Mesodermal cell (in vitro differentiated cells): ENCODE measurements at regions not wholly inside any gene's neighbourhood (a gene's known extent, or its start where the extent isn't known, plus 50 kb on each side); places are given as distances from the start of the nearest gene placed in this dataset.

Source experiments
- H3K27ac ChIP-seq: 2 replicates; pipeline ENCODE4 v1.7.0; 2013; ENCODE audit warnings: mild to moderate bottlenecking, low read depth, low read length, moderate library complexity; ENCODE audit not compliant: severe bottlenecking
- H3K36me3 ChIP-seq: 2 replicates; pipeline ENCODE4 v1.7.1; 2013; ENCODE audit warnings: mild to moderate bottlenecking, low read length, moderate library complexity; ENCODE audit not compliant: control insufficient read depth, insufficient read depth
- H3K4me1 ChIP-seq: one replicate; pipeline ENCODE4 v1.7.1; 2013; ENCODE audit warnings: mild to moderate bottlenecking, low read length; ENCODE audit not compliant: insufficient read depth, control insufficient read depth, poor library complexity, severe bottlenecking
- H3K4me3 ChIP-seq: 2 replicates; pipeline ENCODE4 v1.7.0; 2013; ENCODE audit warnings: low read length, control low read depth, mild to moderate bottlenecking; ENCODE audit not compliant: insufficient read depth, poor library complexity, severe bottlenecking; ENCODE audit errors: extremely low read depth
- H3K9me3 ChIP-seq: 2 replicates; pipeline ENCODE4 v1.7.1; 2013; ENCODE audit warnings: mild to moderate bottlenecking, low read length, moderate library complexity; ENCODE audit not compliant: control insufficient read depth
- WGBS, 2 experiments: methylation state at CpG; one replicate each; pipeline ENCODE4 v1.1.5; 2013; ENCODE audit warnings: missing lambda C conversion rate in 2 of 2; ENCODE audit not compliant: insufficient coverage in 2 of 2; 5-methylcytosine and 5-hydroxymethylcytosine counted together

GRCh38 chr7:35448486-35448885, 194.6 kb upstream of the TBX20 start:
- Histone ChIP-seq H3K4me1 (peaks cover 8% of the 10 kb centered on the region), H3K4me3 (no peak overlapping the region), H3K9me3 (no peaks in the 10 kb centered on the region), H3K27ac (no peak overlapping the region), H3K36me3 (no peaks in the 10 kb centered on the region)
- 75 to 93% methylated on average over 3 of the region's 4 CpGs for WGBS, 2 experiments

GRCh38 chr7:35446091-35446490, 192.2 kb upstream of the TBX20 start:
- WGBS, 2 experiments = 56 to 86% methylated on average over 2 to 5 of the region's 6 CpGs
- H3K9me3 ChIP-seq = no peaks in the 10 kb centered on the region
- H3K36me3 ChIP-seq = no peaks in the 10 kb centered on the region
- no peak overlapping the region for H3K4me3 ChIP-seq
- H3K4me1 ChIP-seq = peaks cover 8% of the 10 kb centered on the region
- H3K27ac ChIP-seq = no peak overlapping the region

GRCh38 chr7:35437619-35438275, 183.8 kb upstream of the TBX20 start:
- Histone ChIP-seq H3K27ac (no peak overlapping the region), H3K9me3 (peaks cover 8% of the 10 kb centered on the region), H3K36me3 (no peaks in the 10 kb centered on the region), H3K4me1 (no peaks in the 10 kb centered on the region), H3K4me3 (no peak overlapping the region)
- 67 to 100% methylated on average over 1 of the region's 2 CpGs for WGBS, 2 experiments

GRCh38 chr7:35436452-35436851, 182.6 kb upstream of the TBX20 start:
- no peak overlapping the region for H3K4me3 ChIP-seq
- peaks cover 16% of the 10 kb centered on the region for H3K9me3 ChIP-seq
- H3K27ac ChIP-seq = no peak overlapping the region
- H3K36me3 ChIP-seq = no peaks in the 10 kb centered on the region
- 87 to 93% methylated on average over 3 to 5 of the region's 5 CpGs for WGBS, 2 experiments
- H3K4me1 ChIP-seq = no peaks in the 10 kb centered on the region

GRCh38 chr7:35430547-35431153, 176.8 kb upstream of the TBX20 start:
- H3K27ac ChIP-seq = no peak overlapping the region
- WGBS, 2 experiments = 68 to 77% methylated on average over 6 of the region's 7 CpGs
- no peak overlapping the region for H3K4me3 ChIP-seq

GRCh38 chr7:35424869-35425495, 171.1 kb upstream of the TBX20 start:
- peaks cover 15% of the 10 kb centered on the region for H3K9me3 ChIP-seq
- no peak overlapping the region for H3K4me3 ChIP-seq
- no peaks in the 10 kb centered on the region for H3K36me3 ChIP-seq
- no peak overlapping the region for H3K27ac ChIP-seq
- H3K4me1 ChIP-seq = no peaks in the 10 kb centered on the region
- 62% methylated on average over 2 of the region's 4 CpGs; no CpG with 5 or more reads in 1 of the 2 experiments for WGBS, 2 experiments

More at GRCh38 chr7:35430547-35431153, 176.8 kb upstream of the TBX20 start:
- H3K9me3 ChIP-seq = peaks cover 37% of the 10 kb centered on the region
- no peaks in the 10 kb centered on the region for H3K36me3 ChIP-seq
- H3K4me1 ChIP-seq = no peaks in the 10 kb centered on the region

- Histone ChIP-seq H3K4me3 (no peak overlapping the region), H3K4me1 (no peaks in the 10 kb centered on the region), H3K9me3 (peaks cover 15% of the 10 kb centered on the region), H3K36me3 (no peaks in the 10 kb centered on the region), H3K27ac (no peak overlapping the region)
- 81 to 93% methylated on average over 3 to 4 of the region's 4 CpGs for WGBS, 2 experiments
Measured at GRCh38 chr7:35424440-35424839, 170.5 kb upstream of the TBX20 start.

- Histone ChIP-seq H3K27ac (no peak overlapping the region), H3K4me3 (no peak overlapping the region), H3K9me3 (peaks cover 6% of the 10 kb centered on the region), H3K36me3 (no peaks in the 10 kb centered on the region), H3K4me1 (no peaks in the 10 kb centered on the region)
- WGBS, 2 experiments = no CpG with 5 or more reads among the region's 2 CpGs
Measured at GRCh38 chr7:35422715-35423114, 168.8 kb upstream of the TBX20 start.

GRCh38 chr7:35420656-35421055, 166.8 kb upstream of the TBX20 start:
- Histone ChIP-seq H3K27ac (no peak overlapping the region), H3K9me3 (peaks cover 6% of the 10 kb centered on the region), H3K36me3 (no peaks in the 10 kb centered on the region), H3K4me3 (no peak overlapping the region), H3K4me1 (no peaks in the 10 kb centered on the region)
- 72 to 75% methylated on average over 3 to 4 of the region's 4 CpGs for WGBS, 2 experiments

GRCh38 chr7:35419391-35419755, 165.5 kb upstream of the TBX20 start:
- H3K36me3 ChIP-seq = no peaks in the 10 kb centered on the region
- 95 to 100% methylated on average over 2 to 3 of the region's 5 CpGs for WGBS, 2 experiments
- H3K27ac ChIP-seq = no peak overlapping the region
- no peaks in the 10 kb centered on the region for H3K4me1 ChIP-seq
- no peak overlapping the region for H3K4me3 ChIP-seq
- peaks cover 3% of the 10 kb centered on the region for H3K9me3 ChIP-seq
